Neutrophil (primary cell): ENCODE measurements at regions not wholly inside any gene's neighbourhood (a gene's known extent, or its start where the extent isn't known, plus 50 kb on each side); places are given as distances from the start of the nearest gene placed in this dataset.

ENCODE experiments used
- H3K27ac ChIP-seq: fragments of 200-600 bp; sonication (generic); 2 replicates; pipeline ENCODE4 v1.5.1; 2016; ENCODE audit warnings: mild to moderate bottlenecking, moderate library complexity
- H3K27me3 ChIP-seq: fragments of 200-600 bp; sonication (generic); 2 replicates; pipeline ENCODE4 v1.6.0; 2016; ENCODE audit warnings: mild to moderate bottlenecking
- H3K36me3 ChIP-seq: fragments of 200-600 bp; sonication (generic); 2 replicates; pipeline ENCODE4 v1.5.1; 2017
- H3K4me1 ChIP-seq, 2 experiments: fragments of 200-600 bp in 1 of 2; sonication (generic) in 1 of 2; 1 replicate in 1 of 2; 2 replicates in 1 of 2; pipeline versions ENCODE4 v1.5.1 to v1.6.1; 2013 to 2016; ENCODE audit warnings: low read depth in 1 of 2, low read length in 1 of 2, mild to moderate bottlenecking in 1 of 2, moderate library complexity in 1 of 2; ENCODE audit not compliant: control insufficient read depth in 1 of 2, insufficient read depth in 1 of 2
- H3K4me3 ChIP-seq, 2 experiments: fragments of 200-600 bp in 1 of 2; sonication (generic) in 1 of 2; 1 replicate in 1 of 2; 2 replicates in 1 of 2; pipeline ENCODE4 v1.5.1; 2013 to 2016; ENCODE audit warnings: low read depth in 1 of 2, low read length in 1 of 2, mild to moderate bottlenecking in 1 of 2, moderate library complexity in 1 of 2
- H3K9me3 ChIP-seq: fragments of 200-600 bp; sonication (generic); 2 replicates; pipeline ENCODE4 v1.5.1; 2016
- TF ChIP-seq, protein P1 (sequence below): fragments of 200-600 bp; sonication (generic); IDR thresholded peaks from 2 replicates; pipeline ENCODE4 v1.5.1; 2016; ENCODE audit warnings: antibody characterized with exemption

DNA sequence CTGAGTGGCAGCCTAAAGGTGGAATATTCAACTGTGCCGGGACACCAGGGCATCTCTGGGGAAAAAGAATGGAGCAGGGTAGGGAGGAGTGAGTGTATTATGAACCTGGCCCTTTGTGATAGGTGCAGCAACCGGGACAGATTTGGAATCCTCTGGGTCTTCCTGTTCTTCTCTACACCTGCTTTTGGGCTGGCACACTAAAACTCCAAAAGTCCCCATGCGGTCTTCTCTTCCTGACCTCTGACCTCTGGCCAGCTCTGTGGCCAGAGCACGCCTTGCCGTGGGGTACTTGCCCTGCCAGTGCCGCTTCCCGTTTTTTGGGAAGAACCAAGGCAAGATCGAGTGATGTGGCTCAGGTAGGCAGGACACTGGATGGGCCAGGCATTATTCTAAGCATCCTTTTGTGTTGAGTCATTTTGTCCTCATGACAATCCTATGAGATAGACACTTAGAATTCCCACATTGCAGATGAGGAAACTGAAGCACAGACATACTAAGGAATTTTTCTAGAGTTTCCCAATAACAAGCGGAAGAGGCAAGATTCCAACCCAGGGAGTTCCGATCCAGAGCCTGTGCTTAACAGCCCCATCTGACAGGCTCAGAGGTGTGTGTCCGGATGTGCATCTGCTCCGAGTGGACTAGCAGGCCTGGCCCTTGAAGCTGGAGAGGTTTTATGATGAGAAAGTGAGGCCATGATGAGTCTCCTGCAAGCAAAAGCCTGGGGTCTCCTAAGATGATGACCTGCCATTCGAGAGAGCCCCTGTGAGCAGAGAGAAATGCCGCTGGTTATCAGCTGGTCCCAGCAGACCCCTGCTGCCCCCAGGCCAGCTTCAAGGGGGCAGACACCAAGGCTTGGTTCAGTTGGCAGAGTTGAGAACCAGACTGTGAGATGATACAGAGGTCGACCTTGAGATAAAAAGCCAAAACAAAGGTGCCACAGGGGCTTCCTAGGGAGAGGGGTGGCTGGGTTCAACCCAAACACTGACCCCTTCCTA, 67.9 kb upstream of the ESRRB start:
- H3K36me3 ChIP-seq, result no peaks in the 10 kb centered on the region
- no peak overlapping the region for H3K27ac ChIP-seq
- no peaks in the 10 kb centered on the region for H3K4me1 ChIP-seq
- no peaks in the 10 kb centered on the region for H3K9me3 ChIP-seq
- peaks cover 53% of the 10 kb centered on the region for H3K27me3 ChIP-seq
- TF ChIP-seq, protein P1, sequence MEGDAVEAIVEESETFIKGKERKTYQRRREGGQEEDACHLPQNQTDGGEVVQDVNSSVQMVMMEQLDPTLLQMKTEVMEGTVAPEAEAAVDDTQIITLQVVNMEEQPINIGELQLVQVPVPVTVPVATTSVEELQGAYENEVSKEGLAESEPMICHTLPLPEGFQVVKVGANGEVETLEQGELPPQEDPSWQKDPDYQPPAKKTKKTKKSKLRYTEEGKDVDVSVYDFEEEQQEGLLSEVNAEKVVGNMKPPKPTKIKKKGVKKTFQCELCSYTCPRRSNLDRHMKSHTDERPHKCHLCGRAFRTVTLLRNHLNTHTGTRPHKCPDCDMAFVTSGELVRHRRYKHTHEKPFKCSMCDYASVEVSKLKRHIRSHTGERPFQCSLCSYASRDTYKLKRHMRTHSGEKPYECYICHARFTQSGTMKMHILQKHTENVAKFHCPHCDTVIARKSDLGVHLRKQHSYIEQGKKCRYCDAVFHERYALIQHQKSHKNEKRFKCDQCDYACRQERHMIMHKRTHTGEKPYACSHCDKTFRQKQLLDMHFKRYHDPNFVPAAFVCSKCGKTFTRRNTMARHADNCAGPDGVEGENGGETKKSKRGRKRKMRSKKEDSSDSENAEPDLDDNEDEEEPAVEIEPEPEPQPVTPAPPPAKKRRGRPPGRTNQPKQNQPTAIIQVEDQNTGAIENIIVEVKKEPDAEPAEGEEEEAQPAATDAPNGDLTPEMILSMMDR, result no peak
- H3K4me3 ChIP-seq, result no peak overlapping the region

DNA sequence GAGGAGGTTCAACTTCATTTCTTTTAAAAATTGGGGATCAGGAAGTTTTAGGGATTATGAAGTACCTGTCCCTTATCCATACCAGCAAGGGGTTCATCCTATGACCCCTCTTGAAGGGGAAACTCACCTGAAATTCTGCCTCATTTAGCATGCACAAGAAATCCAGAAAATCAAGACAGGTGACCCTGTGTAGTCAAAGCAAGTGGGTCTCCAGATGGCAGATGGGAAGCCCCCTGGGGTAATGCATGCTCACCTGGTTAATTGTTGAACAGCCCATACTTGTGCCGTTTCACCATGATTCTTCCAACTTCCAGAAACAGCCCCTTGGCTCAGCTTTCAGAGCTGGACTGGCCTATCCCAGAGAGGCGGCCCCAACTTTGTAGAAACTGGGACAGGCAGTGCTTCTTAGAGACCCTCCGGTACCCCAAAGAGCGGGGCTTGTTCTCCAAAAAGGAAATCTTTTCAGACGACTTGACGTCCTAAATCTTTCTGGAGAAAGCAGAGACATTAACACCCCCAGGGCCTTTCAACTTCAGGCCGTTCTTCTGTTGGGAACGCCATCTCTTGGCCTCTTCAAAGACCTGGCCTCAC, 66.3 kb upstream of the ESRRB start:
- H3K9me3 ChIP-seq, result no peaks in the 10 kb centered on the region
- no peak overlapping the region for H3K4me3 ChIP-seq
- TF ChIP-seq, protein P1, result no peak
- H3K36me3 ChIP-seq, result no peaks in the 10 kb centered on the region
- peaks cover 68% of the 10 kb centered on the region for H3K27me3 ChIP-seq
- no peak overlapping the region for H3K27ac ChIP-seq
- H3K4me1 ChIP-seq, result no peaks in the 10 kb centered on the region

DNA sequence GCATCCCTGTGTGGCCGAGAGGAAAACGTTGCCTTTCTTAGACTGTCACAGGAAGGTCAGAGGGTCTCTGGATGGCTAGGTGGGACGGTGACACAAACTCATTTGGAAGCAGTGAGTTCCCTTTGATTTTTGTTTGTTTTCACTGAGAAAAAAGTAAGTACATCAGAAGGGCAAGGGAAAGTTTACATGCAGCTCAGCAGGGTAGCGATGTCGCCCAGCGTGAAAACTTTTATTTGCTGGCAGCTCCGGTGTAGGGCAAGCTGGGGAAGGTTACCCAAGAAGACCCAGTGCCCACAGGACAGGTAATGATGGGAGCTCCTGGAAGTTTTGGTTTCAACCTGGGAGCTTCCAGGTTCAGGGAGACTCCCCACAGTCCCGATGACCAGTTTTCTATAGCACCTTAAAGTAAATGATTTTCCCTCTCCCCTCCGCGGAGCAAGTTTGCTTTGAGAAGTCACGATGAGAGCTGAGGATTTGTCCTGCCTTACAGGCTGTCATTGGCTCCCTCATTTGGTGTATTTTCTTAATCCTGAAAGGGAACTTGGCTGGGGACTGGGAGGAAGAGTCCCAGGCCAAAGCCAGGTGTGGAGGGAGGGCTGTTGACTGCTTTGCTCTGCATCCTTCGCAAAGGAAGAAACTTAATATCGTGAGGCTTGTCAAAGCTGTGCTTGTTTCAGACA, 64.7 kb upstream of the ESRRB start:
- Histone ChIP-seq H3K36me3 (no peaks in the 10 kb centered on the region), H3K4me3 (no peak overlapping the region), H3K27ac (no peak overlapping the region), H3K9me3 (no peaks in the 10 kb centered on the region), H3K4me1 (no peaks in the 10 kb centered on the region), H3K27me3 (peaks cover 72% of the 10 kb centered on the region)
- TF ChIP-seq, protein P1, result no peak

DNA sequence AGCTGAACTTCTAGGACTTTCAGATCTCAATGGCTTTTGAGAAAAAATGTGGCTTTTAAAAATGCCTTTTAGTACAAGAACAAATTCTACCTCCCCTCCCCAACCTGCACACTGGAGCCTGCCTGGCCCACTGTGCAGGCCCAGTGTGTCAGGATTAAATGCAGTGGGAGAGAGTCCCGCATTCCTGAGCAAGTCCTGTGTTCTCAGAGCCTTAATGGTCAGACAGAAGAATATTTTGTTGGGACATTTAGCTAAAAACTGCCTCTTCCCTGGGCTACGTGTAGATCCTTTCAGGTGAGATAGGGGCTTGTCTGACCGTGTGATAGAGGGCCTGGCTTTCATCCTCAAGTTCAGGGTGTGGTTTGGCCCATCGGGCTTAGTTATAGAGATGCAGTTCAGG, 63.1 kb upstream of the ESRRB start:
- H3K27me3 ChIP-seq, result peaks cover 64% of the 10 kb centered on the region
- no peaks in the 10 kb centered on the region for H3K9me3 ChIP-seq
- H3K36me3 ChIP-seq, result no peaks in the 10 kb centered on the region
- TF ChIP-seq, protein P1, result no peak
- no peaks in the 10 kb centered on the region for H3K4me1 ChIP-seq
- no peak overlapping the region for H3K4me3 ChIP-seq
- no peak overlapping the region for H3K27ac ChIP-seq

DNA sequence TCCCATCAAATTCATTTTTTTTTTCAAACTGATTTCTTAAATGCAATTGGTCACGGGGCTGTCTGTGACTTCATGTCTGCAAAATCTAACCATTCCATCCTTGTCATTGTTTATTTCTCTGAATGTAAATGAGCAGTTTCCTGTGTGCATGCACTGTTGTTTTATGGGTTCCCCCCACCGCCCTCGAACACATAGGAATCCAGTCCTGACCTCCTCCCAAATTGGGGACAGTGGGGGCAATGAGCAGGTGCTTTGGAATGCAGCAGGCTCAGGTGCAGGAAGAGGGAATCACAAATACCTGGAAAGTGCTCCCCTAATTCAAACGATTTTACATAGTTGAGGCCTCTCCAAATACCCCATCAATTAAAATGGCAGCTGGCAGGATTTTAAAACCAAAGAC, 62.6 kb upstream of the ESRRB start:
- TF ChIP-seq, protein P1, result no peak
- Histone ChIP-seq H3K27me3 (peaks cover 63% of the 10 kb centered on the region), H3K9me3 (no peaks in the 10 kb centered on the region), H3K4me3 (no peak overlapping the region), H3K27ac (no peak overlapping the region), H3K4me1 (no peaks in the 10 kb centered on the region), H3K36me3 (no peaks in the 10 kb centered on the region)
